ENCODE measurements at regions not wholly inside any gene's neighbourhood (a gene's known extent, or its start where the extent isn't known, plus 50 kb on each side); places are given as distances from the start of the nearest gene placed in this dataset.

- no peak for TF ChIP-seq CHD7 (IDR thresholded peaks at IDR 0.05; ENCODE audit: insufficient replicate concordance, low read length)
- TF ChIP-seq ZNF274 (IDR thresholded peaks at IDR 0.05; ENCODE audit: borderline replicate concordance, extremely low read depth, low read length) = no peak
- TF ChIP-seq SP4 (IDR thresholded peaks at IDR 0.05; ENCODE audit: low read length) = no peak
- no peak for TF ChIP-seq EZH2 (IDR thresholded peaks at IDR 0.05; ENCODE audit: low read depth, low read length, severe bottlenecking)
- no peak for TF ChIP-seq CHD2 (IDR thresholded peaks at IDR 0.05; ENCODE audit: low read length)
- no peak for TF ChIP-seq TAF7 (optimal IDR thresholded peaks at IDR 0.05; ENCODE audit: borderline replicate concordance, low read depth, low read length)
Measured at GRCh38 chr18:38321262-38321661, 755.7 kb upstream of the CELF4 start (continued).

All from H1 (cell line).